NCI-H187 treated with DMSO at 0.1 percent for 48 hours (cell line): ENCODE measurements at regions not wholly inside any gene's neighbourhood (a gene's known extent, or its start where the extent isn't known, plus 50 kb on each side); places are given as distances from the start of the nearest gene placed in this dataset.
"Not testable (repeated sequence)": the region's sequence is repeated elsewhere in the genome, so short reads cannot be mapped to it uniquely, and the experiment has no call there.

Experiments used
- DNase-seq: peaks from one replicate; lab custom pipeline; 2025; lab: John Stamatoyannopoulos, UW

- DNase-seq, result no peak
These were observed 273.2 kb downstream of the CD83 start for GRCh38 chr6:14390805-14391204.

- DNase-seq, result no peak
These were observed 276.3 kb downstream of the CD83 start for GRCh38 chr6:14393910-14394309.

- no peak for DNase-seq
These were observed 278.8 kb downstream of the CD83 start for GRCh38 chr6:14396392-14396791.

- DNase-seq, result no peak
These were observed 279.4 kb downstream of the CD83 start for GRCh38 chr6:14396826-14397517.

- no peak for DNase-seq
These were observed 279.9 kb downstream of the CD83 start for GRCh38 chr6:14397518-14397901.

DNA sequence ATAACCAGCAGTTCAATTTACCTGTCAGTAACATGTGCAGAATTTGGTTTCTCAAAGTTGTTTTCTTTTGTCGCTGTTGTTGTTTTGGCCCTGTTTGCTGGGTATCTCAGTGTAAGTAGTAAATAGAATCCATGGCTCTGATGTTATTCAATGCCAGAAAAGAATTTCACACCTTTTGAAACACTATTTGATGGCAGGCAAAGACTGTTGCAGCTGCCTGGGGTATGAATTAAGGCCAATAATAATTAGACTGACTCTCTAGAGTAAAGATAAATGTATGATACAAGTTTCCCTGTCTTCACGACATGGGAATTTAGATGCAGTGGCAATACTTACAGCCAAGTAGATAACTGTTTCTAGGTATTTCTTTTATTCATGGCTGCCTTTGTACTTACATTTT lies 281.4 kb downstream of the CD83 start:
- no peak for DNase-seq

- DNase-seq, result no peak
These were observed 282.1 kb downstream of the CD83 start for GRCh38 chr6:14399635-14400034.

DNA sequence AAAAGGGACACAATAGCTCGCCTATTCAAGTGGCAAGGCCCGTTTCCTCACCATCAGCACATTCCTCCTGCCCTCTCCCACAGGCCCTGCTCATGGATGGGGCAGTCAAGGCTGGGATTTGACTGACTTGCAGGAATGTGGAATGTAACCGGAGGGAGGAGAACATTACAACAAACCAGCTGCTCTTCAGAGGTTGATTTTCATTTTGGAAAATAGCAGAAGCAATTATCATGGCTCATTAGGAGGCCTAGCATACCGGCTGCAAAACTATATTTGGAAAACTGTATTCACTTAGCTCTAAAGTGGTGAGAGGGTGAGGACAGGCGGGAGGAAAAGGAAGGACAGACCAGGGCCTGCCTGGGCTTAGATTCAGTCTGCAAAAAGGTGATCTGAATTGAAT lies 283.7 kb downstream of the CD83 start:
- no peak for DNase-seq

DNA sequence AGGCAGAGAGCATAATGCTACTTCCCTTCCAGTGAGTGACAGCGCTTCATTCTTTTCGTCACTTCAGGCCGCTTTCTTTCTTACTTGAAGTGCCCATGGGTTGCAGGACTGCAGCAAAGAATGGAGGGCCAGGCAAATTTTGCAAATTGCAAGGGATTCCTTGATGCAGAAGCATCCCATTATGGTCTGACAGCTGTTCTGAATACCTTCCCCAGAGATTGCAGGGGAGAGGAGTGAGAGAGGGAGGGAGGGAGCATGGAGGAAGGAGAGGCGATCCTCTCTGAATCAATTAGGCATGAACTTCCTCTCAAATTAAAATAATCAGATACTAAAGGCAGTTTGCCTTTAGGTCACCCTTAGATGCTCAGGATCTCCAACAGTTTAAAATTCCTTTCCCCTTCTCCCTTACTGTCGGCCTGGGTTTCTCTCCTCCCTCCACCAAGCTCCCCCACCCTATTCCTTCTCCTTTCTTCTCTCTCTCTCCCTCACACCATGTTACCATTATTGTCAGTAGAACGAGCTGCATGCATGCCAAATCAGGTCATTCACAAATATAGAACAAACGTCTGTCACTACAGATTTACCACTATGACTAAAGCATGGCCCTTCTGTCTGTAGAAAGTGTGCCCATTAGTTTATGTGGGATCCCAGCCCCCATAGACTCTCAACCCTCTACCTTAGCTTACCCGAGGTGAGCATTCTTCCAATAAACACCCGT lies 289.2 kb downstream of the CD83 start:
- no peak for DNase-seq

DNA sequence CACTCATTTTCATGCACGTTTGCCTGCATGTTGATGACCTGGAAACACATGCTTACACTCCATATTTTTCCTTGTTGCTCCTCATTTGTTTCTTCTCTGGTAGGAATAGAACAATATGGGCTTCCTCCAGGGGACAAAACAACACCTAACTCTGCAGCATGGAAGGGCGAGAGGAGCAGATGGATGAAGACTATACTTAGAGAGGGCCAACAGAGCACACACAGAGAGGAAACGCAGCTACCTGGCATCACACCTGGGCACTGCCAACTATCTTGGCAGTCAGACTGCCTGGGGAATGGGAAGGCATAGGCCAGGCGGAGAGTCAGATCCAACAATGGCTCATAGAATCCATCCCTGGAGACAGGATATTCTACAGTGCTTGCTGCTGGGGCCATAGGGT lies 290.9 kb downstream of the CD83 start:
- no peak for DNase-seq

GRCh38 chr6:14412026-14412425 lies 294.5 kb downstream of the CD83 start:
- DNase-seq, result no peak

- no peak for DNase-seq
These were observed 297.9 kb downstream of the CD83 start for GRCh38 chr6:14415452-14415851.

GRCh38 chr6:14417377-14417776 lies 299.8 kb downstream of the CD83 start:
- no peak for DNase-seq

DNA sequence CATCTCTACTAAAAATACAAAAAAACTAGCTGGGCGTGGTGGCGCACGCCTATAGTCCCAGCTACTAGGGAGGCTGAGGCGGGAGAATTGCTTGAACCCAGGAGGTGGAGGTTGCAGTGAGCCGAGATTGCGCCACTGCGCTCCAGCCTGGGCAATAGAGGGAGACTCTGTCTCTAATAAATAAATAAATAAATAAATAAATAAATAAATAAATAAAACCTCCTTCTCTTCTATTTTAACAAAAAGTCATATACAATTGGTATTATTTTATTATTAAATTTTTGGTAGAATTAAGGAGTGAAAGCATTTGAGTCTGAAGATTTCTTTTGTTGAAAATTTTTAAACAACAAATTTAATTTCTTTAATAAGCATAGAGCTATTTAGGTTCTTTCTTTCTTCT lies 301.7 kb downstream of the CD83 start:
- DNase-seq, result not testable (repeated sequence)

DNA sequence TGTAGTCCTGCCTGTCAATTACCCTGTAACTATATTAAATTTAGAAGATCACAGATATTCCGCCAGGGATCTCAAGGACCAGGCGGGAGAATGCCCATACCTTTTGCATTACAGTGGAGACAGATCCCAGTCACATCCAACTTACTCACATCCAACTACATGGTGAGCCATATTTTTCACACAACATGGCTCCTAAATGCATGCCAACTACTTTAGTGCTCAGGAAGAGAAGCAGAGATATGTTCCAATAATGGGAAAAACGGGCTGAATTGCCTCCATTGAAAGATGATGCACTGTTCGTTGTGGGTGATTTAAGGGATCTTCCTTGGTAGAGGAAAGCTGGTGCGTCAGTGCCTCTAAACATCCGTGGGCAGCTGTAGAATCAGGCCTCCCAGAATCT lies 304.5 kb downstream of the CD83 start:
- no peak for DNase-seq

DNA sequence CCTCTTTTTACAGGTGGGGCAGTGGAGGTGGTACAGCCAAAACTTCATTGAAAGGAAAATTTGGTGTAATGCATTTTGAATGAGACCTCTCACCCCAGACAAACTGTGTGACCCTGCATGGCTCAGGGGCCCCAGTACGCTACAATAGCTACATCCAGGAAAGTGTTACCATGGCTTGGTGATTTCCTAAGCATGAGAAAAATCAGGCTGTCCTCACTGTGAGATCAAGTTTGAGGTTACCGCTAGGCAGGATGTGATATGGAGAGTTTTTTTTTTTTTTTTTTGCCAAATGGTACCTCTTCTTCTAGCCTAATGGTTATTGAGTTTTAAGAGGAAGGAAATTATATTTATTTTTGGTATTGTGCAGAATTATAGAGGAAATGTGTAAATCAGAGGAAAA lies 305.3 kb downstream of the CD83 start:
- no peak for DNase-seq

DNA sequence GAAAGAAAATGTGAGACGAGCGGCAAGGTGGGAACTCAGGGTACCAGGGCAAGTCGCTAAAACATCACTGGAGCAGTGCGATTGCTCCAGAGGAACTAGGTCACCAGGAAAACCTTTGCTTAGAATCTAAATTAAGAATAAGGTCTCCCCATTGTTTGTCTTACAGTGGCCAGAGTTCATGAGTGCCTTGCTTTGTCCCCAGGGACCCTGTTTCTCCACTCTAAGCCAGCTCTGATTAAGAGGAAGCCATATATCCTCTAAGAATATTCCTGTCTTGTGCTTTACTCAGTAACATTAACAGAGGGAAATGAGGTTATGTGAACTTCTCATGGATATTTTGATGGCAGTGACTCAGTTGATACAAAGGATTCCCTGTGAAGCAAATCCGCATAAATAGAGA lies 305.8 kb downstream of the CD83 start:
- no peak for DNase-seq

DNA sequence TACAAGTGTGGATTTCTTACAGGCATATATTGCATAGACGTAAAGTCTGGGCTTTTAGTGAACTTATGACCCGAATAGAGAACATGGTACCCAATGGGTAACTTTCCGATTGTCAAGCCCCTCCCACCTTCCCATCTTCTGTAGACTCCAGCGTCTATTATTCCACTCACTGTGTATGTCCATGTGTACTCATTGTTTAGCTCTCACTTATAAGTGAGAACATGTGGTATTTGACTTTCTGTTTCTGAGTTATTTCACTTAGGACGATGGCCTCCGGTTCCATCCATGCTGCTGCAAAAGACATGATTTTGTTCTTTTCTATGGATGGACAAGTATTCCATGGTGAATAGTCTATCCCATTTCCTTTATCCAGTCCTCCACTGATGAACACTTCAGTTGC lies 306.4 kb downstream of the CD83 start:
- no peak for DNase-seq

- no peak for DNase-seq
These were observed 308.2 kb downstream of the CD83 start for GRCh38 chr6:14425805-14426204.

DNA sequence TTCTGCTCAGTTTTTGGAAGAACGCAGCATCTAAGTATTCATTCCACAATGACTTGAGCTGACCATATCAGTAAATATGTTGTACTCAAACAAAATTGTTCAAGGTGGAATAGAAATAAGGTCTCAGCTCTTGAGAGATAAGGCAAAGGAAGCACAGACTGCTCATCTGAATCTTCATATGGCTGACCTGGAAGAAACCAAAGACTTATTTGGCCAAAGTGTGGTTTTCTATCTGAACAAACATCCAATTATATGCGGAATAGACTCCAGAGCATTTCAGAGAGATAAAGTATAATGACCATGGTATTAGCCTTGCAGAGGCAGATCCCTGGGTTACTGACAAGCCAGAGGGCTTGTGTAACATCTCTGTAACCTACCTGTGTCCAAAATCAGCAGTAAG lies 308.7 kb downstream of the CD83 start:
- DNase-seq, result no peak

DNA sequence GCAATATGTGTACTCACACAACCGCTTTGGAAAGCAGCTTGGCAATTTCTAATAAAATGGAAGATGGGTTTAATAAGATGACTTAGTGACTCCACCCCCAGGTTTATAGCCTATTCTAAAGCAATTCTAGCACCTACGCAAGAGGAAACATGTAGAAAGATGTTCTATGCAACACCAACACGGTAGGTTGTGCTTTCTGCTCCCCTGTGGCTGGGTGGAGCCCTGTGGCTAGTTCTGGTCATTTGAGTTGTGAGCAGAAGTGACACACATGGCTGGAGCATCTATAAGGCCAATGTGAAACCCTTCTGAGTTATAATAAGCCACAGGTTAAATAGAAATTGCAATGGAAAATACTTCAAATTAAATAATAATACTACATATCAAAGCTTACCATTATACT lies 310.7 kb downstream of the CD83 start:
- no peak for DNase-seq

DNA sequence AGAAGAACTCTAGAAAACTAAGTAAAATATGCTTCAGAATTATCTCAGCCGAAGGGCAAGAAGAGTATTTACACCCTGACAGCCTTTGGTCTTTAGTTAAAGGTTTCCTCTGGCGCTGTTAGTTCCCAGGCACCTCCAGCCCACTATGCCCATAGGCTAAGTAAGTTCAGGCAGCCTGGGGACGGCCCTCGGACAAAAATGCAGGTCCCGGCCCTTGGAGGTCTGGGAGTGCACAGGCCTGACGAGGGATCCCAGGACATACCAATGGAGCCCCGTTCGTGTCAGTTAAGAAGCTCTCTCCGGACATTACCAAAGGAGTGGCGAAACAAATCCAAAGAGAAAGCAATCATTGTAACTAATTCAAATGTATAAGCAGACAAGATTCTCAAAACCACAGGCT lies 311.8 kb downstream of the CD83 start:
- DNase-seq, result no peak

DNA sequence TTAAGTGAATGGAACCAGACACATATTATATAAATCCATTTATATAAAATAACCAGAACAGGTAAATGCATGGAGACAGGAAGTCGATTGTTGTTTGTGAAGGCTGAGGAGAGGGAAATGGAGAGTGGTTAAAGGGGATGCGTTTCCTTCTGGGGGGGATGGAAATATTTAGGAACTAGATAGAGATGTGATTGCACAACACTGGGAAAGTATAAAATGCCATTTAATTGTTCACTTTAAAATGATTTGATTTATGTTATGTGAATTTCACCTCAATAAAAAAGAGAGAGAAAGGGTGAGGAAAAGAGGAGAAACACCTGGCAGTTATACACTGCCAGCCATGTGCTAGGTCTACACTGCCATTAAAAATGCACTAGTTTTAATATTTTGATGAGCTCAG lies 312.6 kb downstream of the CD83 start:
- no peak for DNase-seq
